HG02870 (cell line): ENCODE measurements at regions not wholly inside any gene's neighbourhood (a gene's known extent, or its start where the extent isn't known, plus 50 kb on each side); places are given as distances from the start of the nearest gene placed in this dataset.
"Not testable (repeated sequence)": the region's sequence is repeated elsewhere in the genome, so short reads cannot be mapped to it uniquely, and the experiment has no call there.

Experiments used
- ATAC-seq: cut with Tn5 transposase; IDR thresholded peaks from one replicate; pipeline ENCODE4 v1.9.1; 2021; ENCODE audit warnings: mild to moderate bottlenecking, moderate library complexity; ENCODE audit not compliant: unreplicated experiment

GRCh38 chr3:81068546-81068945 is 692.9 kb downstream of the GBE1 start:
- ATAC-seq = no peak

GRCh38 chr3:81063896-81064295 is 697.5 kb downstream of the GBE1 start:
- no peak for ATAC-seq

GRCh38 chr3:81051133-81051532 is 710.3 kb downstream of the GBE1 start:
- ATAC-seq = not testable (repeated sequence)

- no peak for ATAC-seq
Observed at GRCh38 chr3:81048058-81048665, 713.3 kb downstream of the GBE1 start.

- ATAC-seq = no peak
Observed at GRCh38 chr3:81045976-81046375, 715.5 kb downstream of the GBE1 start.

GRCh38 chr3:81045246-81045645 is 716.2 kb downstream of the GBE1 start:
- no peak for ATAC-seq

GRCh38 chr3:81043660-81044199 is 717.7 kb downstream of the GBE1 start:
- no peak for ATAC-seq

- ATAC-seq = no peak
Observed at GRCh38 chr3:81043009-81043408, 718.4 kb downstream of the GBE1 start.

GRCh38 chr3:81041331-81041730 is 720.1 kb downstream of the GBE1 start:
- no peak for ATAC-seq

- no peak for ATAC-seq
Observed at GRCh38 chr3:81040107-81040506, 721.3 kb downstream of the GBE1 start.

- ATAC-seq = no peak
Observed at GRCh38 chr3:81033684-81034083, 727.8 kb downstream of the GBE1 start.

GRCh38 chr3:81033185-81033584 is 728.3 kb downstream of the GBE1 start:
- no peak for ATAC-seq

GRCh38 chr3:81029861-81030260 is 731.6 kb downstream of the GBE1 start:
- no peak for ATAC-seq

- no peak for ATAC-seq
Observed at GRCh38 chr3:81027344-81027743, 734.1 kb downstream of the GBE1 start.

- no peak for ATAC-seq
Observed at GRCh38 chr3:81024560-81024959, 736.9 kb downstream of the GBE1 start.

- no peak for ATAC-seq
Observed at GRCh38 chr3:81022339-81022738, 739.1 kb downstream of the GBE1 start.

GRCh38 chr3:81013360-81013759 is 748.1 kb downstream of the GBE1 start:
- ATAC-seq = no peak

- ATAC-seq = no peak
Observed at GRCh38 chr3:81005992-81006391, 755.5 kb downstream of the GBE1 start.

- ATAC-seq = no peak
Observed at GRCh38 chr3:81003817-81004216, 757.6 kb downstream of the GBE1 start.

GRCh38 chr3:81003008-81003645 is 758.3 kb downstream of the GBE1 start:
- no peak for ATAC-seq

- ATAC-seq = no peak
Observed at GRCh38 chr3:80999481-80999880, 762.0 kb downstream of the GBE1 start.

GRCh38 chr3:80998022-80998421 is 763.4 kb downstream of the GBE1 start:
- ATAC-seq = no peak

GRCh38 chr3:80997622-80998021 is 763.8 kb downstream of the GBE1 start:
- ATAC-seq = no peak
